HG03432 (cell line): ENCODE measurements at regions not wholly inside any gene's neighbourhood (a gene's known extent, or its start where the extent isn't known, plus 50 kb on each side); places are given as distances from the start of the nearest gene placed in this dataset.
A peak's percentile ranks its signal among the peaks of the same experiment; 100 is the strongest.
"Not testable (repeated sequence)": the region's sequence is repeated elsewhere in the genome, so short reads cannot be mapped to it uniquely, and the experiment has no call there.

ENCODE experiments used
- ATAC-seq: cut with Tn5 transposase; IDR thresholded peaks from one replicate; pipeline ENCODE4 v1.9.1; 2021; ENCODE audit warnings: mild to moderate bottlenecking, moderate library complexity; ENCODE audit not compliant: unreplicated experiment

DNA sequence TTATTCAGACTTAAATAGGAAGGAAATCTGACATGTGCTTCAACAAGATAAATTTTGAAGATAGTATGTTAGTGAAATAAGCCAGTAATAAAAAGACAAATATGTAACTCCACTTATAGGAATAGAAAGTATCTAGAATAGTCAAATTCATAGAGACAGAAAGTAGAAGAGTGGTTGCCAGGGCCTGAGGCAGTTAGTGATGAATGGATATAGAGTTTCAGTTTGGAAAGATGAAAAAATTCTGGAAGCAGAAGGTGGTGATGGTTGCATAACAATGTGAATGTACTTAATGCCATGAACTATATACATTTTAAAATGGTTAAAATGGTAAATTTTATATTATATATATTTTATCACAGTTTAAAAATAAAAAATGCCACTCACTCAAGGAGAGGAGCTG is 54.3 kb downstream of the HAND2 start:
- no peak for ATAC-seq

DNA sequence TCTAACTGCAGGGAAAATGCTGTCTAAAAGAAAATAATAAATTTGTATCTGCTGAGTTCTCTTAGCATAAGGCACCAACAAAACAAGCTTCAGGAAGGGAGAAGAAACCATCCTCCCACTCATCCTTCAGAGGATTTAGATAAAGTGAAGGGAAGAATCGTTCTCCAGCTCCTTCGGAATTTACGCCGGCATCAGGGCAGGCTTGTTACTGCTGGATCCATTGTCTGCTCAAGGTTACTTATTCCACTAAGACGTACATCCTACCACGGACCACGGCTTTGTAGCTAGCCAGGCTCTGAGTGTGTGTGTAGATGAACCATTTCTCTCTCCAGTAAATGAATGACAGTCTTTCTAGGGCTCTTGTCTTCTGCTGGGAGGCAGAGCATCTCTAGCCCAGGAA is 60.4 kb downstream of the HAND2 start:
- ATAC-seq = no peak

DNA sequence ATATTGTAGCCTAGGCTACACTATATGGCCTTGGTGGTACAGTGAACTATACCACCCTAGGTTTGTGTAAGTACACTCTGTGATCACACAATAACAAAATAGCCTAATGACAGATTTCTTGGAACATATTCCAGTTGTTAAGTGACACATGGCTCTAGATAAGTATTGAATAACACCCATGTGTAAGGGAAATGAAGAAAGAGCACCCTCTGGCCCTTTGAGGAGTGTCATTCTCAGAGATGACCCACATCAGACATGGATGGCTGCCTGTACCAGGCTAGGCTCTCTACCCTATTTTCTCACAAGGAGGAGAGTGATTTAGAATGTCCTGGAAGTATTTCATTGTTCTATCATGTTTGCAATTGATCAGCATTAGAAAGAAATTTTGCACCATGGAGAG is 61.7 kb downstream of the HAND2 start:
- no peak for ATAC-seq

DNA sequence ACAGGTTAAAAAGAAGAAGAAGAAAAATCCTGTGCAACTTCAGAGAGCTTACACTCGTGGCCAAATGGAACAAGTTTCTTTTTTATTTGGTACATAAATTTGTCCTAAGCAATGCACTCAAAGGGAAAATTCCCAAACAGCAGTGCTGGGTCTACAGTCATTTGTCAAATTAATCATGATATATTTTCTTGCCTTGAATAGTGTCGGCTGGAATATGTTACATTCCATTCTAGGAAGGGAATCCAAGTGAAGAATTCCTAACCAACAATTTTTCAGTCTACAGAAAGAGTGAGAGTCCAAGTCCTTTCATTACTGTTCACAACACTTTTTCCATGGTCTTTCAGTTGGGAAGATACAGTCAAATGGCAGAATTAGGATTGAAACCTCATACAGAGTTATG is 63.9 kb downstream of the HAND2 start:
- ATAC-seq = no peak

DNA sequence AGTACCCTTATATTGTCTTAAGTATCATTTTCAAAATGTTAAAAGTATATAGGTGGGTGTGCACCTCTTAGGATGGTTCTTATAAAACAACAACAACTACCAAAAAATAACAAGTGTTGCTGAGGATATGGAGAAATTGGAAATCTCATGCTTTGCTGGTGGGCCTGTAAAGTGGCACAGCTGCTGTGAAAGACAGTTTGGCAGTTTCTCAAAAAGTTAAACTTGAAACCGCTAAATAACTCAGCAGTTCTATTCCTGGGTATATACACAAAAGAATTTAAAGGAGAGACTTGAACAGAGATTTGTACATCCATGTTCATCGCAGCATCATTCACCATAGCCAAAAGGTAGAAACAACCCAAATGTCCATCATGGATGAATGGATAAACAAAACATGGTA is 65.5 kb downstream of the HAND2 start:
- no peak for ATAC-seq

DNA sequence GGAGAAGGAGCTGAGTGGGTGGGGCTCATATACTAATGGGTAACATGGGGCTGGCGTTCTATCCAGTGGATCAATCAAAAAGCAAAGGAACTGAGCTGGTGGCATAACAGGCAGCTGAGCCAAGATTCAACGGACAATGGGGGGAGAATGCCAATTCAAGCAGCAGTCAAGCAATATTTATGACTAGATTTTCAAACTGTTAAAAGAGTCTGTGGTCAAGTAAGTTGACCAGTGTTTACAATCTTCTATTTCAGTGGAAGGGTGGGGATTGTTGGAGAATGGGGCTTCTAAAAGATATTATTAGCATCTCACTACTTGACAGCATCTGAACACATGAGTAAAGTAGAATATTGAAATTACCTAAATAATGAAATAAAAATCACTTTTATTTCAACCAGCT is 64.9 kb upstream of the SCRG1 start:
- ATAC-seq = no peak

DNA sequence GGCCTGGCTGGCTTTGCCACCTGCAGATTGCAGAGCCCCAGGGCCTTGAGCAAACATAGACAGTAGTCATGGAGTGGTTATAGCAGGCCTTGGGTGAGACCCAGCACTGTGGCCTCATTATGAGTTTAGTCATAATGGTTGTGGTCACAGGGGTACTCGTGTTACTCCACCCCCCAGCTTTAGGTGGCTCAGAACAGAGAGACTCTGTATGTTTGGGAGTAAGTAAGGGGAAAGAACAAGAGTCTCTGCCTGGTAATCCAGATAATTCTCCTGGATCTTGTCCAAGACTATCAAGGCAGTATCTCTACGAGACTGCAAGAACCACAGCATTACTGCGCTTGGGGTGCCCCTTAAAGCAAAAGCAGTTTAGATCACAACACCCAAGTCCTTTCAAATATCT is 62.3 kb upstream of the SCRG1 start:
- no peak for ATAC-seq

DNA sequence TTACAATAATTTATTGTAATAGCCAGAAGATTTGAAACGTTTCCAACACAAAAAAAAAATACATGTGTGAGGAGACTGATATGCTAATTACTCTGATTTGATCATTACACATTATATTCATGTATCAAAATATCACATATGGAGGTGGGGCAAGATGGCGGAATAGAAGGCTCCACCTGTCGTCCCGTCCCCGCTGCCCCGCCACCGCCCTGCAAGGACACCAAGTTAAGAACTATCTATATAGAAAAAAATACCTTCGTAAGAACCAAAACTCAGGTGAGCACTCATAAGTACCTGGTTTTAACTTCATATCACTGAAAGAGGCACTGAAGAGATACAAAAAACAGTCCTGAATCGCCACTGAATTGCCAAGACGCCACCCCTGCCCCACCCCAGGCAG is 60.9 kb upstream of the SCRG1 start:
- no peak for ATAC-seq

DNA sequence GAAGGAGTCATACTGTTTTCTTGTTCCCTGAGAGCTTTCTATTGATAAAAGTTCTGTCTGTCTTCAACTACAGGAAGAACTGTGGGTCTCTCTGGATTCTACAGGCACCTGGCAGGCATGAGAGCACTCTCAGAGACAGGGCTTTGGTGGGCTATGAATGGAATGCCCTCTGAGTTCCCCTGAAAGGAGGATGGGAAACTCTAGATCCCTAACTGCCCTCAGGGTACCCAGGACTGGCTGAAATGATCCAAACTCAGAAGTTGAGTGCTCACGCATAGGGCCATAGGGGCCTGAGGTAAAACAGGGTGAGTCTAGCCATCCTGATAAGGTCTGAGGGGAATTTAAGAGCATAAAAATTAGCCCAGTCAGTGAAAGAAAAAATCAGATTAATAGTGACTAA is 59.0 kb upstream of the SCRG1 start:
- ATAC-seq = no peak

DNA sequence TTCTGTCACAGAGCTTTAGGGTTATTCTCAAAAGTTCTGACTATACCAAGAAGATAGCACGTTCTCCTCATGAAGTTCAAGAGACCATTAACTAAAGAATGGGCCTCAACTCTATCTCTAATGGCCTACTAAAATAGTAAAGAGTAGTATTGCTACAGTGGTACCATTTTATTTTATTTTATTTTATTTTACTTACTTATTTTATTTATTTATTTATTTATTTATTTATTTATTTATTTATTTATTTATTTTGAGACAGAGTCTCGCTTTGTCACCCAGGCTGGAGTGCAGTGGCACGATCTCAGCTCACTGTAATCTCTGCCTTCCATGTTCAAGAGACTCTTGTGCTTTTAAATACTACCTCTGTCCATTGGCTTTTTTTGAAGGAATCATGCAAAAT is 52.5 kb upstream of the SCRG1 start:
- ATAC-seq = not testable (repeated sequence)

DNA sequence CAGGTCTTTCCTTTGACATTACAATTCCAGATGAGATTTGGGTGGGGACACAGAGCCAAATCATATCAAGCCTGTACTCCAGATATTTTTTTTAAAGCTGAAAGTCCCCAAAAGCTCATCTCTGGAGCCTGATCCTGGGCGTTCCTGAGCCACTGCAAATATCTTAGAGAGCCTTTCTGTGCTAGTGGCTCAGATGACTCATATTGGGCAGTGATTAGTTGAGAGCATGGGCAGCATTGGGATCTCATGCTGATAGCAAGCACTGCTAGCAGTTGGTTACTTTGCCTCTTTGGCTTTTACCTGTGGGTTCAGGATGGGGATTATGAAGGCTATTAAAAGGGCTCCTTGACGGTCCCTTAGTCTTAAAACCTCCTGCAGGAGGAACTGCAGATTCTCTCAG is 51.4 kb upstream of the SCRG1 start:
- ATAC-seq = no peak

DNA sequence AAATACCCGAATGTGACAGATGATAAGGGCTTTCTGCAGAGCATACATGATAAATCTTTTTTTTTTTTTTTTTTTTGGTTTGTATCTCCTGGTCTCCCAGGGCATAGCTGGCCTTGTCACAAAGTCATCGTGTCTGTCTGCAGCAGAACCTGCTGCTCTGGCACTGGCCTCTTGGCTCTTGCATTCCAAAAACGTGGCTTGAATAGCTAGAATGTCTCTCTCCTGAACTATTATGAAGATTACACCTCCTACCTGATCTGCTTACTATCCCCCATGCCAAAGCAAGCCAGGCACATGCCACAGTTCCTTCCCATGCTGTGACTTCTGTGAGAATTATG is 50.4 kb upstream of the SCRG1 start:
- no peak for ATAC-seq

DNA sequence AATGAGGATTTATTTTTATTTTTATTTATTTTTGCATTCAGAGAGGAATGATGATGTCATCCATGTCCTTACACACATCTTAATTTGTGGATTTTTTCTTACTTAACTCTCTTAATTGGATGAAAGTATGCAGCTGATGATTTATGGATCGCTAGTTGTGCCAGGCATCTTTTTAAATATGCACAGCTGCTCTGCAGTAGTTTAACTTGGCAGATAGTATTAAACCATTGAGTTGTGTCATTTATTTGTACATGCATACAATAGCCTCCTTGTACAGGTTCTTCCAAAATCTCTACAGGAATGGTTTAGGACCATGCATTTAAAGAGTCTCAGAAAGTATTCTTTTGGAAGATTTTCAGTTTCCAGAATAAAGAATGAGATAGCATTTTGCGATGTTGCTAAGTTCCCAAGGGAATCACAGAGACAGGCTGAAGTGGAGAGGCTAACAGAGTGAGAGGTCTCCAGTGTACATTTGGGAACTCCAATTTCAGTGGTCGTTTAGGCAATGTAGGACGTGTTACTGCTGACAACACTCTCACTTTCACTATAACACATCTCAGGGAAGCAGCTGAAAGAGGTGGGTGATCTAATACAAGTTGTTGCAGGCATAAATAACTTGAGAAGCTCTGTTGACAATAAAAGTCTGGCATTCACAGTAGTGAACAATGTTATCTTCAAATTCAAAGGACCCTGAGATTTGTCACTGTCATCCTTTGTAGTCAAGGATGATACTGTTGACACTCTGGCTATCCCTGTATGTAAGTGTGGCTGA is 49.9 kb upstream of the SCRG1 start:
- peak; percentile 73 for ATAC-seq
